GM18517 (cell line): ENCODE measurements at regions not wholly inside any gene's neighbourhood (a gene's known extent, or its start where the extent isn't known, plus 50 kb on each side); places are given as distances from the start of the nearest gene placed in this dataset.
"Not testable (repeated sequence)": the region's sequence is repeated elsewhere in the genome, so short reads cannot be mapped to it uniquely, and the experiment has no call there.

Experiments used
- ATAC-seq: cut with Tn5 transposase; IDR thresholded peaks from one replicate; pipeline ENCODE4 v1.9.1; 2021; ENCODE audit warnings: mild to moderate bottlenecking, moderate library complexity; ENCODE audit not compliant: unreplicated experiment

- no peak for ATAC-seq
Observed at GRCh38 chrX:30008031-30008430, 207.3 kb upstream of the MAGEB2 start.

- no peak for ATAC-seq
Observed at GRCh38 chrX:30010471-30010870, 204.9 kb upstream of the MAGEB2 start.

DNA sequence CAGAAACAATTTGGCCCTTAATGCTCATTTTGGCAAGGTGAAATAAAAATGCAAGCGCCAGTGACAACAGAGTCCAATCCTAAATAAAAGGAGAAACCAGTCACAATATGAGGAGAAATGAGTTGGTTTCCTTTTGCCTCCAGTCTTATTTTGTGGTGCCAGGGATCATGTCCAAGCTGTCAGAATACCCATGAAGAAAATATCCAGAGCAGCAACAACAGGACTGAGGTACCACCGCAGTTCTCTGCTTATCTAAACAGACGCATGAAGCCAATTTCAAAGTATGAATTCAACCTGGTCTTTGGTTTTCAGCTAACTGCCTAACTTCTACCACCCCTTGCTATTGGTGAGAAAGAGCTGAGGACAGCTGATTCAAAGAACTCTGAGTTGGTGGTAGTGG, 199.9 kb upstream of the MAGEB2 start:
- ATAC-seq, result no peak

DNA sequence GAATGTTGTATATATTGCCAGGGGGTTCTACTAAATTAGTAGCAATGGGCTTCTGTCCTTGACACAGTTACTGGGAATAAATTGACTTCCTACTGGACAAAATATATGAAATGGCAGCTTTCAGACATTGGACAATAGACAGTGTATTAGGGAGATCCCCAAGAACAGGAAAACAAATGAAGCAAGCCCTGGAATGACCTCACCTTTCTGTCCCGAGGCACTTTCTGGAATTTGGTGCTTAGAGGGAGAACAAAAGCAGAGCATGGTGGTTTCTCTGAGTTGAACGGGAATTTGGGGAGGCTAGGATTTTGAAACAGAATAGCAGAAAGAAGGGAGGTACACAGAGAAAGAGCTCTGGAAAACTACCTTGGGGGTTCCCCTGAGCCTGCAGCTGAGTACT, 187.7 kb upstream of the MAGEB2 start:
- no peak for ATAC-seq

- ATAC-seq, result not testable (repeated sequence)
Observed at GRCh38 chrX:30036406-30036805, 179.0 kb upstream of the MAGEB2 start.

- ATAC-seq, result no peak
Observed at GRCh38 chrX:30039768-30040167, 175.6 kb upstream of the MAGEB2 start.

DNA sequence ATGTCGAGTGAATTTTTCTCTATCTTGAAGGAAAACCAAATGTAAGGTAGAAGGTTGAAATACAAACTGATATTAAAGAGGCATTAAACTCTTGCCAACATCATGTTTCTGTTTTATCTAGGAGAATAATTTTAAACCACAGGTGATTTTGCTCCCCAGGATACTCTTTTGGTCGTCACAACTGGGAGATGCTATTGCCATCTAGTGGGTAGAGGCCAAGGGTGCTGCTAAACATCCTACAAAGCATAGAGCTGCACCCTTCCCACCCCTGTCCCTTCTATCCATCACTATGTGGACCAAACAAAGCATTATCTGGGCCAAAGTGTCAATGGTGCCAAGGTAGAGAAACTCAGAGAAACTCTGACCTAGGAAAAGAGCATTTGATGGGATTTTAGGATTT, 154.6 kb upstream of the MAGEB2 start:
- no peak for ATAC-seq

DNA sequence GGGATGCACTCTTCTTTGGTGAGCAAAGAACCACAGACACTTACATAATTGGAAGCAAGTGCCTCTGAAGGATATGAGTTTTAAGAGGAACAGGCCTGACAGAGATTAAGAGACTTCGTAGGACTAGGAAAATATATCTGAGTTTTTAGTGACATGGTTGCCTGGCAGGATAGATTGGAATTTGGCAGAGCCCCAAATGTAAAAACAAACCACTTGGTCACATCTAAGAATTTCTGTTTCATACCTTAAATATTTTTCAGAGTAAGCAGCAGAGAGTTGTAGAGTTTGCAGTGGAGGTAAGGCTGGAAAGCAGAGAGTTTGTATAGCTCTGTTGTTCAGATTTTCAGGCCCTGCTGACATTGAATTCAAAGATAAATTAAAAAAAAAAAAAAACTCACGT, 150.1 kb upstream of the MAGEB2 start:
- ATAC-seq, result no peak

DNA sequence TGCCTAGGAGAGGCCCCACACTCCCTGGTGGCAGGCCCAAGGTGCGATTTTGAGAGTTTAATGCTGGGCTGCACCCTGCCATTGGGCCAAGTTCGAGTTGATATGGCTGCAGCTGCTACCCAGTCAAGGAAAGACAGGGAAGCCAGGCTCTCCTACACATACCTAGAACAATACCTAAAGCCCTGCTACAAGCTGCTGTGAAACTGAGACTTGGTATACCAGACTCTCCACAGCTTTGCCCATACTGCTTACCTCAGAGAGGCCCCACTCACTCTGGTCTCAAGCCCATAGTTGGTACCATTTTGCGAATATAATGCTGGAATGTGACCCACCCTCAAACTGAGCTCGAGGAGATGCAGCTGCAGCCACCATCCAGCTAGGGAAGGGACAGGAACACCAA, 147.7 kb upstream of the MAGEB2 start:
- ATAC-seq, result no peak

DNA sequence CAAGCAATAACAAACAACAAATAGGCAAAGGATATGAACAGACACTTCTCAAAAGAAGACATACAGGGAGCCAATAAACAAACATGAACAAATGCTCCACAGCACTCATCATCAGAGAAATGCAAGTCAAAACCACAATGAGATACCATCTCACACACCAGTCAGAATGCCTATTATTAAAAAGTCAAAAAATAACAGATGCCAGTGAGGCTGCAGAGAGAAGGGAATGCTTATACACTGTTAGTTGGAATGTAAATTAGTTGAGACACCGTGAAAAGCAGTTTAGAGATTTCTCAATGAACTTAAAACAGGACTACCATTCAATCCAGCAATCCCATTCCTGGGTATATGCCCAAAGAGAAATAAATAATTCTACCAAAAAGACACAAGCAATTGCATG, 129.8 kb upstream of the MAGEB2 start:
- no peak for ATAC-seq

GRCh38 chrX:30111431-30111830, 103.9 kb upstream of the MAGEB2 start:
- ATAC-seq, result no peak

GRCh38 chrX:30141966-30142365, 73.4 kb upstream of the MAGEB2 start:
- peak; percentile 77 for ATAC-seq

DNA sequence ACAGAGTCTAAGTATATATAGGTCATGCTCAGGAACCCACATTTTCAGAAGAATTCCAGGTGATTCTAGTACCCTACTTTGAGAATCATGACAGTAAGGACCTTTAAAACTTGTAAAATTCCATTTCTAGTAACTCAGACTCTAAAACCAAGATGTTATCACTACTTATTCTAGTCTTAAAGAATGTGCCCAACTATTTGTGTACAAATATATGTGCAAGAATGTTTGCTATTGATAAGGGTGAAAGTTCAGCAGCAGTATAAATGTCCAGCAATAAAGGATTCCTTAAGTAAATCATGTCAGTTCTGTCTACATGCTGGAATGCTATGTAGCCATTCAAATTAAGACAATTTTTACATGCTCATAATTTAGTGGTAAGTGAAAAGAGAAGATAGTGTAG, 71.1 kb upstream of the MAGEB2 start:
- ATAC-seq, result no peak

- ATAC-seq, result no peak
Observed at GRCh38 chrX:30144971-30145731, 70.2 kb upstream of the MAGEB2 start.

DNA sequence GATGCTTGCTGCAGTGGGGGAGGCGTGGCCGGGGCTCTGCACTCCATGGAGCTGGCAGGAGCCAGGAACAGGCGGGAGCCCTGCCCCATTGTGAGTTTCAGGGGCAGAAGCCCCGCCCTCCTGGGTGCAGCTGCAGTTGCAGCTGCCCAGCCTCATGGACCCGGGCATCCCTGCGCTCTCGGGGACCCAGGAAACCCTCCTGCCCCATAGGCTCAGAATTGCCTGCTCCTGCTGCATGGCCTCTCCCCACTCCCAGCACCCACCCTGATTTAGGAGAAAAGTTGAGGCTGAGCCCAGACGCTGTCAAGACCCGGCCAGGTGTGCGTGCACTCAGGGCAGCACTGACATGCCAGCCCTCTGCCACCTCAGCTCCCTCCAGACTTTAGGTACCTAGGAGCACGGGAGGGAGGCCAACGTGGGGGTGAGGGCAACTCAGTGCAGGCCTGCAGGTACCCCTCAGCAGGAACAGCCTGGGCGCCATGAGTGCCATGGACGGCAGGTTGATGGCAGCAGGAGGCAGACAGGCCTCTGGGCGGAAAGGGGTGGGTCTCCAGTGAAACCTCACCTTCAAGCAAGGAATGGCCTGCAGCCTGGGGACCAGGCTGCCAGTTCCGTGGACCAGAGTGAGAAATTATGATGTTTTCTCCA, 67.2 kb upstream of the MAGEB2 start:
- ATAC-seq, result no peak

DNA sequence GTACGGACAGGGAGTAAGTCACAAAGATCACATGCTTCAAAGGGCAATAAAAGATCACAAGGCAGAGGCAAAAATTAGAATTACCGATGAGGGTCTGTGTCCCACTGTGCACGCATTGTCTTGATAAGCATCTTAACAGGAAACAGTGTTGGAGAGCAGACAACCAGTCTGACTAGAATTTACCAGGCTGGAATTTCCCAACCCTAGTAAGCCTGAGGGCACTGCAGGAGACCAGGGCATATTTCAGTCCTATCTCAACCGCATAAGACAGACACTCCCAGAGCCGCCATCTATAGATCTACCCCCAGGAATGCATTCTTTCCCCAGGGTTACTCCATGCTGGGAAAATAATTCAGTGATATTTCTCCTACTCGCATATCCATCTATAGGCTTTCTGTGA, 66.2 kb upstream of the MAGEB2 start:
- ATAC-seq, result not testable (repeated sequence)

GRCh38 chrX:30150196-30150895, 65.0 kb upstream of the MAGEB2 start:
- no peak for ATAC-seq

GRCh38 chrX:30151964-30152363, 63.4 kb upstream of the MAGEB2 start:
- ATAC-seq, result no peak

- ATAC-seq, result no peak
Observed at GRCh38 chrX:30153175-30153880, 62.0 kb upstream of the MAGEB2 start.

- ATAC-seq, result no peak
Observed at GRCh38 chrX:30153881-30154260, 61.5 kb upstream of the MAGEB2 start.

GRCh38 chrX:30156009-30156408, 59.4 kb upstream of the MAGEB2 start:
- no peak for ATAC-seq
